K562 (cell line): ENCODE measurements at regions not wholly inside any gene's neighbourhood (a gene's known extent, or its start where the extent isn't known, plus 50 kb on each side); places are given as distances from the start of the nearest gene placed in this dataset.

Experiments
- ATAC-seq: fragments of 200-7000 bp; cut with Tn5 transposase; 3 replicates; pipeline ENCODE4 v1.9.1; 2020; ENCODE audit warnings: moderate library complexity
- BruUV-seq: library from RNA; stranded (reverse); fragments of 400-500 nt; replicated peaks from 2 replicates; lab custom pipeline; 2021; lab: Mats Ljungman, UMichigan
- CTCF ChIA-PET: fragments of 300-600 bp; formaldehyde crosslinking; extraction: SDS; loops from one replicate; lab custom pipeline; 2021; ENCODE audit warnings: low intra/inter-chr PET ratio; lab: Yijun Ruan, JAX
- POLR2A ChIA-PET: fragments of 300-600, 350-650 bp; sonication (Branson Sonifier 250); formaldehyde crosslinking; extraction: SDS; loops from one replicate; lab custom pipeline; 2021; ENCODE audit warnings: antibody characterized with exemption, inconsistent platforms; lab: Yijun Ruan, JAX
- DNase-seq, 4 experiments: peaks; one replicate each; pipeline versions ENCODE4 v3.0.0 to v3.0.0-alpha.2; 2011 to 2018; ENCODE audit warnings: low spot score in 3 of 4, mixed read lengths in 3 of 4; ENCODE audit errors: extremely low read depth in 1 of 4
- FAIRE-seq: peaks from 2 replicates; lab custom pipeline; 2011; peaks lifted over from hg19 to GRCh38; lab: Jason Lieb, UNC
- H2AFZ ChIP-seq: 2 replicates; pipeline ENCODE4 v1.6.0; 2011; ENCODE audit warnings: low read depth, low read length, control low read depth, inconsistent platforms
- H3K27ac ChIP-seq: fragments of 200-600 bp; 3 replicates; pipeline ENCODE4 v1.8.0; 2011; ENCODE audit warnings: low read depth, mild to moderate bottlenecking, control low read depth, inconsistent platforms, low read length, moderate library complexity, mixed read lengths; ENCODE audit errors: extremely low read depth
- H3K27me3 ChIP-seq, 2 experiments: fragments of 300-600 bp in 1 of 2; 2 replicates in 1 of 2; 3 replicates in 1 of 2; pipeline versions ENCODE4 v1.6.0 to v1.8.0; 2011; ENCODE audit warnings: inconsistent platforms in 2 of 2, low read length in 2 of 2, mild to moderate bottlenecking in 1 of 2, mixed read lengths in 1 of 2, moderate library complexity in 1 of 2; ENCODE audit not compliant: control insufficient read depth in 2 of 2, insufficient read depth in 2 of 2
- H3K36me3 ChIP-seq: fragments of 300-600 bp; 3 replicates; pipeline ENCODE4 v1.8.0; 2011; ENCODE audit warnings: mild to moderate bottlenecking, low read length, inconsistent platforms; ENCODE audit not compliant: control insufficient read depth, insufficient read depth
- H3K4me1 ChIP-seq, 2 experiments: fragments of 200-600 bp in 1 of 2; replicated peaks in 1 of 2; 2 replicates in 1 of 2; 3 replicates in 1 of 2; pipeline versions ENCODE4 v1.5.1 to v1.8.0; 2011; ENCODE audit warnings: inconsistent platforms in 2 of 2, low read length in 2 of 2, mild to moderate bottlenecking in 1 of 2, mixed read lengths in 1 of 2, moderate library complexity in 1 of 2; ENCODE audit not compliant: control insufficient read depth in 2 of 2, insufficient read depth in 2 of 2
- H3K4me2 ChIP-seq: 2 replicates; pipeline ENCODE4 v1.6.1; 2011; ENCODE audit warnings: low read length, control low read depth, inconsistent platforms, mixed read lengths; ENCODE audit not compliant: insufficient read depth
- H3K4me3 ChIP-seq: fragments of 200-600 bp; sonication (generic), shearing (Covaris generic); 2 replicates; pipeline ENCODE4 v1.5.1; 2016; ENCODE audit warnings: control low read depth, inconsistent platforms
- H3K79me2 ChIP-seq: fragments of 200-600 bp; 3 replicates; pipeline ENCODE4 v1.8.0; 2011; ENCODE audit warnings: low read length, inconsistent platforms; ENCODE audit not compliant: control insufficient read depth, insufficient read depth
- H3K9ac ChIP-seq, 2 experiments: 2 replicates each; pipeline versions ENCODE4 v1.6.0 to v1.6.1; 2011; ENCODE audit warnings: low read depth in 2 of 2, low read length in 2 of 2, control low read depth in 1 of 2, inconsistent platforms in 1 of 2, mild to moderate bottlenecking in 1 of 2, mixed read lengths in 1 of 2; ENCODE audit not compliant: insufficient read depth in 1 of 2
- H3K9me1 ChIP-seq: one replicate; pipeline ENCODE4 v1.6.0; 2011; ENCODE audit warnings: inconsistent platforms, mild to moderate bottlenecking, low read length, moderate library complexity; ENCODE audit not compliant: control insufficient read depth, insufficient read depth
- H3K9me3 ChIP-seq: replicated peaks from 2 replicates; pipeline ENCODE4 v1.5.1; 2011; ENCODE audit warnings: low read depth, low read length, inconsistent platforms; ENCODE audit not compliant: control insufficient read depth, insufficient read depth
- H4K20me1 ChIP-seq: replicated peaks from 2 replicates; pipeline ENCODE4 v1.6.1; 2011; ENCODE audit warnings: low read length, inconsistent platforms, mixed read lengths; ENCODE audit not compliant: control insufficient read depth, insufficient read depth
- DDX20 ChIP-seq: fragments of 450-650 bp; IDR thresholded peaks from 2 replicates; pipeline ENCODE4 v1.6.1; 2016; ENCODE audit warnings: missing genetic modification characterization, low read depth, mild to moderate bottlenecking, missing compliant biosample characterization, moderate library complexity
- NR2F6 ChIP-seq: fragments of 450-650 bp; formaldehyde crosslinking; IDR thresholded peaks from 2 replicates; pipeline ENCODE4 v1.4.0; 2020; ENCODE audit warnings: mild to moderate bottlenecking
- TCFL5 ChIP-seq: fragments of 250-450 bp; sonication (Bioruptor Pico); conservative IDR thresholded peaks from 2 replicates; pipeline ENCODE4 v1.6.1; 2021; ENCODE audit warnings: mild to moderate bottlenecking, moderate library complexity, matching md5 sums
- ZNF609 ChIP-seq: sonication (generic); formaldehyde crosslinking; IDR thresholded peaks from 2 replicates; pipeline ENCODE4 v1.8.1; 2023; ENCODE audit warnings: missing genetic modification reagents, mild to moderate bottlenecking, borderline replicate concordance
- WGBS: fragments of 100-300 bp; shearing (Covaris generic); methylation state at CpG from one replicate; pipeline ENCODE4 v1.1.6; 2016; ENCODE audit warnings: low coverage, mixed read lengths; ENCODE audit not compliant: insufficient coverage; ENCODE audit errors: missing lambda C conversion rate; 5-methylcytosine and 5-hydroxymethylcytosine counted together
- in situ Hi-C: fragments of 300-500 bp; cut with MboI; formaldehyde crosslinking; loops from 4 replicates; pipeline ENCODE4 v1.15.0; 2018; ENCODE audit warnings: inconsistent platforms, mixed read lengths
- intact Hi-C: fragments of 100-400 bp; cut with micrococcal nuclease; formaldehyde crosslinking; loops from 2 replicates; pipeline ENCODE4 v1.14.2; 2022
- TF ChIP-seq, protein P1 (sequence below): IDR thresholded peaks from 2 replicates; pipeline ENCODE4 v1.6.1; 2011; ENCODE audit warnings: borderline replicate concordance, low read depth, mild to moderate bottlenecking, moderate library complexity, low read length; ENCODE audit not compliant: insufficient read depth, poor library complexity, severe bottlenecking

GRCh38 chr9:38333047-38333446, 59.5 kb upstream of the ALDH1B1 start:
- no peak for FAIRE-seq
- no peak overlapping the region for H3K27ac ChIP-seq
- H3K9me3 ChIP-seq, result no peaks in the 10 kb centered on the region
- H4K20me1 ChIP-seq, result no peaks in the 10 kb centered on the region
- WGBS, result 3% methylated on average over 5 of the region's 5 CpGs
- peaks cover 36 to 45% of the 10 kb centered on the region in 2 experiments for H3K27me3 ChIP-seq
- CTCF ChIA-PET, result interaction anchor here (0.8 kb wide), 1 partner anchor 39 kb away, joined by 3 read pairs; no protein-coding TSS in a partner anchor
- POLR2A ChIA-PET, result interaction anchor here (0.6 to 1.2 kb wide), 2 partner anchors 27 to 469 kb away, joined by 3 read pairs; no protein-coding TSS in a partner anchor
- no peak for ATAC-seq
- DNase-seq, result no peak
- intact Hi-C loops, result loop anchor here (5.0 kb wide), 1 partner anchor 81 kb away; no protein-coding TSS in a partner anchor
- no peaks in the 10 kb centered on the region for H3K4me1 ChIP-seq
- in situ Hi-C loops, result no loop called here
- H3K9me1 ChIP-seq, result no peaks in the 10 kb centered on the region
- no peak overlapping the region for H2AFZ ChIP-seq
- no peak for TF ChIP-seq NR2F6 (CRISPR knock-in tag)
- TF ChIP-seq ZNF609, result no peak
- no peak for TF ChIP-seq DDX20
- TF ChIP-seq, protein P1, sequence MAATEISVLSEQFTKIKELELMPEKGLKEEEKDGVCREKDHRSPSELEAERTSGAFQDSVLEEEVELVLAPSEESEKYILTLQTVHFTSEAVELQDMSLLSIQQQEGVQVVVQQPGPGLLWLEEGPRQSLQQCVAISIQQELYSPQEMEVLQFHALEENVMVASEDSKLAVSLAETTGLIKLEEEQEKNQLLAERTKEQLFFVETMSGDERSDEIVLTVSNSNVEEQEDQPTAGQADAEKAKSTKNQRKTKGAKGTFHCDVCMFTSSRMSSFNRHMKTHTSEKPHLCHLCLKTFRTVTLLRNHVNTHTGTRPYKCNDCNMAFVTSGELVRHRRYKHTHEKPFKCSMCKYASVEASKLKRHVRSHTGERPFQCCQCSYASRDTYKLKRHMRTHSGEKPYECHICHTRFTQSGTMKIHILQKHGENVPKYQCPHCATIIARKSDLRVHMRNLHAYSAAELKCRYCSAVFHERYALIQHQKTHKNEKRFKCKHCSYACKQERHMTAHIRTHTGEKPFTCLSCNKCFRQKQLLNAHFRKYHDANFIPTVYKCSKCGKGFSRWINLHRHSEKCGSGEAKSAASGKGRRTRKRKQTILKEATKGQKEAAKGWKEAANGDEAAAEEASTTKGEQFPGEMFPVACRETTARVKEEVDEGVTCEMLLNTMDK, result no peak
- no peak for TF ChIP-seq TCFL5
- TF ChIP-seq, all 486 proteins: peak for 0
- no peak overlapping the region for H3K4me3 ChIP-seq
- BruUV-seq, result no TSS peak
- no peaks in the 10 kb centered on the region for H3K79me2 ChIP-seq
- H3K36me3 ChIP-seq, result no peaks in the 10 kb centered on the region
- no peak overlapping the region for H3K4me2 ChIP-seq
- no peak overlapping the region for H3K9ac ChIP-seq
